Epithelial cell of proximal tubule (primary cell): ENCODE measurements at regions not wholly inside any gene's neighbourhood (a gene's known extent, or its start where the extent isn't known, plus 50 kb on each side); places are given as distances from the start of the nearest gene placed in this dataset.

Experiments used
- DNase-seq: peaks from one replicate; pipeline ENCODE4 v3.0.0-alpha.2; 2011; ENCODE audit warnings: low read depth
- H3K4me3 ChIP-seq: 2 replicates; pipeline ENCODE4 v1.5.1; 2011; ENCODE audit warnings: low read depth, mild to moderate bottlenecking, low read length
- TF ChIP-seq, protein P1 (sequence below): conservative IDR thresholded peaks from 2 replicates; pipeline ENCODE4 v1.5.1; 2012; ENCODE audit warnings: low read depth, mild to moderate bottlenecking, low read length

GRCh38 chr22:34804091-34804490 lies 261.9 kb upstream of the ISX start:
- no peak overlapping the region for H3K4me3 ChIP-seq
- no peak for DNase-seq
- TF ChIP-seq, protein P1, sequence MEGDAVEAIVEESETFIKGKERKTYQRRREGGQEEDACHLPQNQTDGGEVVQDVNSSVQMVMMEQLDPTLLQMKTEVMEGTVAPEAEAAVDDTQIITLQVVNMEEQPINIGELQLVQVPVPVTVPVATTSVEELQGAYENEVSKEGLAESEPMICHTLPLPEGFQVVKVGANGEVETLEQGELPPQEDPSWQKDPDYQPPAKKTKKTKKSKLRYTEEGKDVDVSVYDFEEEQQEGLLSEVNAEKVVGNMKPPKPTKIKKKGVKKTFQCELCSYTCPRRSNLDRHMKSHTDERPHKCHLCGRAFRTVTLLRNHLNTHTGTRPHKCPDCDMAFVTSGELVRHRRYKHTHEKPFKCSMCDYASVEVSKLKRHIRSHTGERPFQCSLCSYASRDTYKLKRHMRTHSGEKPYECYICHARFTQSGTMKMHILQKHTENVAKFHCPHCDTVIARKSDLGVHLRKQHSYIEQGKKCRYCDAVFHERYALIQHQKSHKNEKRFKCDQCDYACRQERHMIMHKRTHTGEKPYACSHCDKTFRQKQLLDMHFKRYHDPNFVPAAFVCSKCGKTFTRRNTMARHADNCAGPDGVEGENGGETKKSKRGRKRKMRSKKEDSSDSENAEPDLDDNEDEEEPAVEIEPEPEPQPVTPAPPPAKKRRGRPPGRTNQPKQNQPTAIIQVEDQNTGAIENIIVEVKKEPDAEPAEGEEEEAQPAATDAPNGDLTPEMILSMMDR: no peak

DNA sequence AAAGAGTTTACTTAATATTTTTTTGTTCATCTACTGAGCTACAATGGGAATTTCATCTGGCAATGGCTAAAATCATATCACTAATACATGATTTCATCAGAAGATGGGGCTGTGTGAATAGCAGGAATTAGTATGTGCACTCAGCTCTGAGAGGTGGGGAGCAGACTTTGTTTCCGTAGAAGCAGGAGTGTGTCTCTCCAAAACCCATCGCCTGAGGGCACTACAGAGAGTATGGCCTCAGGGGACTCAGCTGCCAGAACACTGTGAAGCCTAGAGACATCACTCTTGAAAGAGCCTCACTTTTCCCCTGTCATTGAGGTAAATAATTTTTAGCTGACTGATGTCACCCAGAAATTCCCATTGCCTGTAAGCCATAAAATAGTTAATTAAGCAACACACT lies 261.4 kb upstream of the ISX start:
- DNase-seq: no peak
- H3K4me3 ChIP-seq: no peak overlapping the region
- TF ChIP-seq, protein P1: peak; percentile 29

- TF ChIP-seq, protein P1: no peak
- DNase-seq: no peak
- H3K4me3 ChIP-seq: no peak overlapping the region
Observed at GRCh38 chr22:34805771-34806170, 260.2 kb upstream of the ISX start.

DNA sequence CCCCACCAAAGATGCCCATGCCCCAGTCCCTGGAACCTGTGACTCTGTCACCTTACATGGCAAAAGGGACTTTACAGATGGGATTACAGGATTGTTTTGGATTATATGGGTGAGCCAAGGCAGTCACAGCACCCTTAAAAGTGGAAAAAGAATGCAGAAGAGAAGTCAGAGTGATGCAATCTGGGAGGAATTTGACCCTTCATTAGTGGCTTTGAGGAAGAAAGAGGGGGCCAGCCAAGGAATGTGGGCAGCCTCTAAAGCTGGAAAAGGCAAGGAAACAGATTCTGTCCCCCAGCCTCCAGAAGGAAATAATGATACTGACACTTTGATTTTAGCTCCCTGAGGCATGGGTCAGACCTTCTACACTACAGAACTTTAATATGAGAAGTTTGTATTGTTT lies 257.3 kb upstream of the ISX start:
- DNase-seq: no peak
- H3K4me3 ChIP-seq: no peak overlapping the region
- TF ChIP-seq, protein P1: no peak

- peak; percentile 72 for DNase-seq
- no peak overlapping the region for H3K4me3 ChIP-seq
- TF ChIP-seq, protein P1: no peak
Observed at GRCh38 chr22:34812631-34813030, 253.3 kb upstream of the ISX start.

DNA sequence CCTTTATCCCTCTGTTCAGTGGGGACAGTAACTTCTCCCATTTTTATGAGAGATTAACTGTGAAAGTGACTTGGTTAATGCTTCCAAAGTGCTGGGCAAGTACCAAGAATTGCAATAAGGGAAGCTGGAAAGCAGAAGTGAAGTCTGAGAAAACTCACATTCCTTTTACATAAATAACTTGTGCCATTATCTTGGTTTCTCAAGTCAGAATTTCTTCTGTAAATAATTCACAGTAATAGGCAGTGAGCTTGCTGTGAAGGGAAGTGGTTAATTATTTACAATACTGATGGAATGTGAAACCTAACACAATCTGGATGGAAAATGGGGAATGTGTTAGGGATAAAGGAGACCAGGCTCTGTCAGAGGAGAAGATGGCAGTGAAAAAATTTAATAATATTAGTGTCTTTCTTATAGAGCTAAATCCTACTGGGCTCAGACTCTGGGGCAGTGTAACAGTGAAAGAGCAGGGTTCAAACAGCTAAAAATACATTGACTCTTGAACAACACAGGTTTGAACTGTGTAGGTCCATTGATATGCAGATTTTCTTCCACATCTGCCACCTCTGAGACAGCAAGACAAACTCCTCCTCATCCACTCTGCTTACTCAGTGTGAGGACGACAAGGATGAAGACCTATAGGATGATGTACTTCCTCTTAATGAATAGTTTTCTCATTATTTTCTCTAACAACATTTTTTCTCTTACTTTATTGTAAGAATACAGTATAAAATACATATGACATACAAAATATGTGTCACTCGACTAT lies 251.5 kb upstream of the ISX start:
- H3K4me3 ChIP-seq: no peak overlapping the region
- peak; percentile 68 for DNase-seq
- TF ChIP-seq, protein P1: no peak

GRCh38 chr22:34829485-34829884 lies 236.5 kb upstream of the ISX start:
- TF ChIP-seq, protein P1: no peak
- DNase-seq: no peak
- H3K4me3 ChIP-seq: no peak overlapping the region
